DMS79 (cell line): ENCODE measurements at regions not wholly inside any gene's neighbourhood (a gene's known extent, or its start where the extent isn't known, plus 50 kb on each side); places are given as distances from the start of the nearest gene placed in this dataset.

Experiments
- DNase-seq: peaks from one replicate; lab custom pipeline; 2025; lab: John Stamatoyannopoulos, UW

DNA sequence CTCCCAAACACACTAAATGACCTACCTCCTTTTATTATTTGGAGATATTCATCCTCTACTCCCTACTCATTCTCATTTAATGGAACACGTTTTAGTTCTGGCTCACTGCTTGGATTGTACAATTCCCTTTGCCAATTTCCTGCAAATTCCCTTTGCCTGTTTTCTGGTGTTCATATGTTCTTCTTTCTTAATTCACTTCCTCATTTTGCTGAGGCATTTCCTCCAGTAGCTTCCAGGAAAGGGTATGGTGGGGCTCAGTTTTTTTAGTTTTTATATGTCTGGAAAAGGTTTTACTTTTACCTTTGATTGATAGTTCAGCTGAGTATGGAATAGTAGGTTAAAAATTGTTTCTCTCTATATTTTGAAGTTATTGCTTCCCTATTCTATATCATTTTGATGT lies 143.6 kb upstream of the GOLIM4 start:
- DNase-seq = no peak

DNA sequence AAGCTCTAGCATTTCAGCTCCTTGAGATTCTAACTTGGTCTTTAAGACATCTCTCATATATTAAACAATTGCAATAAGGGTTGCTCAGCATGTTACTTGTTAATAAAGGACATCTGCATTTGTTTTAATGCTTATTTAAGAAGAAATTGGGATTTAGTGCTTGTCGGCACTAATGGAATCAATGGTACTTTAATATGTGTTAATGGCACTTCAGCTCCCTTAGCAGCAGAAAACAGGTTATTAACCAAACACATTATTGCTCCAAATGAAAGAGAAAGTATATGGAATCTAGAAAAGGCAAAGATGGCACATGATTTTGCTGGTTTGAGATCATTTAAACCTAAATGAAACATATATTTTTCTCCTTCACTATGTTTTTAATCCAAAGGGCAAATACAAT lies 137.3 kb upstream of the GOLIM4 start:
- DNase-seq = no peak

GRCh38 chr3:168223085-168223484 lies 127.4 kb upstream of the GOLIM4 start:
- no peak for DNase-seq

DNA sequence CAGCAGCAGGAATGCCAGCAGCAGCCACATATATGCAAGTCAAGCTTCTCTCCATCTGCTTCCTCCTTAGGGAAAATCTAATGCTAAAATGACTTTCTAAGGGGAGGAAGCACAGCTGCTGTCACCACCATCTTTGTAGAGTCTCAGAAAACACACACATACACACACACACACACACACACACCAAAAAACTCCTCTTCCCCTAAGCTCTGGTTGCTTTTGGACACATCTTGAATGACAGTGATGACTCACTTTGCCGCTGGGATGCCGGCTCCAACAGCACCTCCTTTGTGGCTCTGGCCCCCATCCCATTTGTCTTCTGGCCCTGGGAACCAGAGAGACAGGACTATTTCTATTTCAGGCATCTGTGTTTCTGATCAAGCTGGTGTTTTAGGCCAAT lies 124.8 kb upstream of the GOLIM4 start:
- DNase-seq = no peak

- no peak for DNase-seq
Observed at GRCh38 chr3:168219530-168219929, 123.8 kb upstream of the GOLIM4 start.

DNA sequence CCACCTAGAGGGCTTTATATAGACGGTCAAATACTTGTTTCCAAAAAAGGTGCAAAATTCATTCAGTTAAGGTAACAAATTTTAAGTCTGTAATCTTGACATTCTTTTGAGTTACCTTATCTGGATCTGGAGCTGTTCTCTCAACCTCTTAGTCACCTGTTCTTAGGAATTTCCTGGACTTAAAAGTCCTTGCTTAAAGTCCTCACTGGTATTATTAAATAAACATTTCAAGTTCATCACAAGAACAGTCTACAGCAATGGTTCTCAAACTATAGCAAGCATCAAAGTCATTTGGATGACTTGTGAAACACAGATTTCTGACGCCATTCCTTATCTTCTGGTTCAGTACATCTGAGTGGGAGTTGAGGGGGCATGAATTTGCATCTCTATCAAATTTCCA lies 122.9 kb upstream of the GOLIM4 start:
- DNase-seq = no peak

DNA sequence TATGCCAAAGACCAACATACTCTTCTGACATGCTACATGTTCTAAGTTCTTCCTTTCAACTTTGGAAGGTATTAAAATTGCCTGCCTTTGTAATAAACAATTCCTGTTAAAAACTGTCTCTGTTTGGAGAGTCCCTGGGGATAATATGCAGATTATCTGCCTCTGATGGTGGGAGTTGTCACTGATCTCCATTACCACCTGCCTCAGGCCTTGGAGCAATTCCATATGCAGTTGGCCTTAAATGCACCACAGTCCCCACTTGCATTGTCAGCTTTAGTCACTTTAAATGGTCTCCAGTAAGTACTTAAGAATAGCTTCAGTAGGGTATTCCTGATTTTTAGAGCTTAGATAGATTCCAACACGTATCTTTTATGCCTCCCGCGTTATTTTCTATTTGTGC lies 121.1 kb upstream of the GOLIM4 start:
- no peak for DNase-seq

- DNase-seq = no peak
Observed at GRCh38 chr3:168213920-168214319, 118.2 kb upstream of the GOLIM4 start.

GRCh38 chr3:168212664-168213285 lies 117.1 kb upstream of the GOLIM4 start:
- no peak for DNase-seq

DNA sequence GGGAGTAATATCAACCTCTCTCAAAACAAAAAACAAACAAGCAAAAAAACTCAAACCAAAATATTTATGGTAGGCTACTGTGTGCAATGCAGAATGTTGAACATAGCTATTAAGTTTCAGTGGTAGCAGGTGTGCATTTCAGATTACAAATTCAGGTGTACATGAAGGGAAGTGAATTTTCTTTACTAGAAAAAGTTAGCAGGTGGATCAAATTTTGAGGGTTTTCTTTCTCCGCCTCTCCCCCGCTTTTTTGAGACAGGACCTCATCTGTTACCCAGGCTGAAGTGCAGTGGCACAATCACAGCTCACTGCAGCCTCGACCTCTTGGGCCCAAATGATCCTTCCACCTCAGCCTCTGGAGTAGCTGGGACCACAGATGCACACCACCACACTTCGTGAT lies 109.7 kb upstream of the GOLIM4 start:
- DNase-seq = no peak

- no peak for DNase-seq
Observed at GRCh38 chr3:168197162-168197561, 101.4 kb upstream of the GOLIM4 start.

GRCh38 chr3:168191856-168192255 lies 96.1 kb upstream of the GOLIM4 start:
- no peak for DNase-seq

- no peak for DNase-seq
Observed at GRCh38 chr3:168187233-168187632, 91.5 kb upstream of the GOLIM4 start.

- DNase-seq = no peak
Observed at GRCh38 chr3:168186293-168186983, 90.7 kb upstream of the GOLIM4 start.

DNA sequence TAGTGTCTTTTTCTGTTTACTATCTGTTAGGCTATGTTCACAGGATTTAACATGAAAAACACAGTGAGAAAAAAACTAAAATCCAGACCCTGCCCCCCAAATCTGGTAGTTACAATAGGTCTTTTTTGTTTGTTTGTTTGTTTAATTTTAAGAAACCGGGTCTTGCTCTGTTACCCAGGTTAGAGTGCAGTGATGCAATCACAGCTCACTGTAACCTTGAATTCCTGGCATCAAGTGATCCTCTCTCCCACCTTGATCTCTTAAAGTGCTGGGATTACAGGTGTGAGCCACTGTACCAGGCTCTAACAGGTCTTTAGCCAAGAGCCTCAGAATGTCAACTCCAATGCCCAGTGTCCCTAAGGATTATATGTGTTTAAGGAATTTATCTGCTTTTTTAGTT lies 88.0 kb upstream of the GOLIM4 start:
- DNase-seq = no peak

DNA sequence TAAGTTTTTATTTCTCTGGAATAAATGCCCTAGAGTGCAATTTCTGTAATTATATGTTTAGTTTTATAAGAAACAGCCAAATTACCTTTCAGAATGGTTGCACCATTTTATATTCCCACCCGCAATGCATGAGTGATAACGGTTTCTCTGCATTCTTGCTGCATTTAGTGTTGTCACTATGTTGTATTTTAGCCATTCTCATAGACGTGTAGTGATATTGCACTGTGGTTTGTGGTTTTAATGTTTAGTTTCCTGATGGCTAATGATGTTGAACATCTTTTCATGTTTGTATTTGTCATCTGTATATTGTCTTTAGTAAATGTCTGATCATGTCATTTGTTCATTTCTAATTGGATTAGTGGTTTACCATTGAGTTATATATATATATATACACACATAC lies 73.0 kb upstream of the GOLIM4 start:
- no peak for DNase-seq

DNA sequence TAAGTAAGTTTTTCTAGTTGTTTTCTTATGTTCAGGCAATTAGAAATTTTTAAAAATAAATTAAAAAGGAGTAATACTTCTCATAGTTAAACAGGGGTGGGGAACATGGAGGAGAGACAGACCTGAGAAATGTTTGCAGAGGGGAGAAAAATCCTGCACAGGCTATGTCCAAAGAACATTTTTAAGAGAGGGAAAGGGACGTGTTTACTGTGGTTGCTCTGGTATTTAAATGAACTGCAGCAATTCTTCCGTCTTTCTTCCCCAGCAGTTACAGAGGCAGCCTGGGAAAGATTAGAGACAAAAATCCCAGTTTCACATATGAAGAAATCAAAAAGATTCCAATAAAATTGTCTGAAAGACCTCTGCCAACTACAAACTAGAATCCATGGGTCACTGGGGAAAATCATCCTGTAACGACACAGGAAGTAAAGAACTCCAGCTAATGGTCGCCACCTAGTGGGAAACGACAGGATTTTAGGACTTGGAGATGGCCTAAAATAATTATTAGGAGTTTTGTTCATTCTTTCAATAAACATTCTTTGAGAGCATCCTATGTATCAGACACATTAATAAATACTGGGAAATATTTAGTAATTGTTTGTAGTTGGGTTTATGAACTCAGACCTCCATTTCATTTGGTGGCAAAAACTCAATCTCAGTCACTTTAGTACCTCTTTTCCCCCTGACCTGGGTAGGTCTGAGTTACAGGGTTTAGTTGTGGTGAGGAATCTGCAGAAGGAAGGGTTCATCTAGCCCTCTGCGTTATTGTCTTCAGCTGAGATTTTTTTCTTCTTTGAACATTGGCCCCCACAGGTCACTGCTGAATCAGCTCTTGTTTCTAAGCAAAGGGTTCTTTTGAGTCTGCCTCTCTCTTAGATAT lies 69.9 kb upstream of the GOLIM4 start:
- DNase-seq = peak; percentile 12

GRCh38 chr3:168162172-168162571 lies 66.4 kb upstream of the GOLIM4 start:
- DNase-seq = no peak

- no peak for DNase-seq
Observed at GRCh38 chr3:168161696-168162095, 66.0 kb upstream of the GOLIM4 start.

DNA sequence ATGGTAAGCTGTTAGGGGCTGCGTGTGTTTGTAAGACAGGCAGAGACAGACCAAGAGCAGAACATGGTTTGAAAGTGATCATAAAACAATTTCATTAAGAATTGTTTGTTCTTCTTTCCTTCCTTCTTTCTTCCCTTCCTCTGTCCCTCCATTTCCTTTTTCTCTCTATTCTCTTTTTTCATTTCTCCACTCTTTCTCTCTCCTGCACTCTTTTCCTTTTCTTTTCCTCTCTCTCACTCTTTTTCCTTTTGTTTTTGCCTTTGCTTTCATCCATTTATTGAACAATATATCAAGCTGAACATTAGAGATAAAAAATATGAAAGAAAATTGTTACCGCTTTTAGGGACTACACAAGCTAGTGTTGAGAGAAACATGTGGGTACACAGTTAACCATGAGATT lies 62.2 kb upstream of the GOLIM4 start:
- DNase-seq = no peak

GRCh38 chr3:168157099-168157700 lies 61.5 kb upstream of the GOLIM4 start:
- DNase-seq = no peak

DNA sequence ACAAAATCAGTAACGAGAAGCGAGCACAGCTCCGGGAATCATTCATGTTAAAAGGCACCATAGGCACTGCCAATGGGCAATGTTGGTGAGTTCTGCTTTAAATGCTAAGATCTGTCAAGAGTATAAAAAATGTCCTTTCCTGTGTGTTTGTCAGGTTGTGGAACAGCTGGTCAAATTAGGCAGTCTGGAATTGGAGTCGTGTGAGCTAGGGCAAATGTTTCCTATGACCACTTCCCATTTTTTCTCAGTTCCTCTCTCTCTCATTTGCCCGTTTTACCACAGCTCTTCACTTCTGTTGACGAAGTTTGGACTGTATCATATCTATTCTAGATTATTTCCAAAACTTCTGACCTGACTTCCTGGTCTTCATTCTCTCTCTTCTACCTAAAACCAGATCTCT lies 60.8 kb upstream of the GOLIM4 start:
- no peak for DNase-seq

- DNase-seq = no peak
Observed at GRCh38 chr3:168155303-168155702, 59.6 kb upstream of the GOLIM4 start.
